Adrenal gland (tissue), 9 donors: ENCODE measurements at regions not wholly inside any gene's neighbourhood (a gene's known extent, or its start where the extent isn't known, plus 50 kb on each side); places are given as distances from the start of the nearest gene placed in this dataset.

Experiments
- DNase-seq, 7 donors: peaks; one replicate each; pipeline ENCODE4 v3.0.0-alpha.2; 2019 to 2020
- H3K27ac ChIP-seq, 5 donors: fragments of 200-600 bp; sonication (generic) in 4 of 5; 1 replicate in 3 of 5; 2 replicates in 2 of 5; pipeline versions ENCODE4 v1.5.1 to v1.8.0; 2016 to 2020; ENCODE audit warnings: mild to moderate bottlenecking in 1 of 5
- H3K27me3 ChIP-seq: fragments of 200-600 bp; 2 replicates; pipeline ENCODE4 v1.8.0; 2021
- H3K36me3 ChIP-seq, 2 donors: fragments of 200-600 bp; replicated peaks in 1 of 2; 1 replicate in 1 of 2; 2 replicates in 1 of 2; pipeline versions ENCODE4 v1.5.1 to v1.8.0; 2018 to 2022
- H3K4me1 ChIP-seq, 2 donors: fragments of 200-600 bp; replicated peaks in 1 of 2; 1 replicate in 1 of 2; 2 replicates in 1 of 2; pipeline versions ENCODE4 v1.5.1 to v1.8.0; 2018 to 2021
- H3K4me3 ChIP-seq, 4 donors: fragments of 200-600 bp; sonication (generic) in 3 of 4; one replicate each; pipeline ENCODE4 v1.5.1; 2016 to 2018
- H3K9me3 ChIP-seq, 3 donors: fragments of 200-600 bp; sonication (generic) in 1 of 3; replicated peaks in 1 of 3; 1 replicate in 2 of 3; 2 replicates in 1 of 3; pipeline versions ENCODE4 v1.5.1 to v1.8.0; 2016 to 2021
- CTCF ChIP-seq, 6 experiments: fragments of 450-650 bp in 4 of 6; fragments of 200-600 bp in 2 of 6; sonication (generic) in 1 of 6; IDR thresholded peaks; 1 replicate in 5 of 6; 2 replicates in 1 of 6; pipeline versions ENCODE4 v1.5.1 to v1.8.0; 2016 to 2021; ENCODE audit warnings: antibody characterized with exemption in 6 of 6, mild to moderate bottlenecking in 2 of 6, moderate library complexity in 1 of 6
- POLR2A ChIP-seq, 2 donors: fragments of 450-650 bp; IDR thresholded peaks; one replicate each; pipeline ENCODE4 v1.6.1; 2017; ENCODE audit warnings: antibody characterized with exemption in 2 of 2, mild to moderate bottlenecking in 2 of 2, moderate library complexity in 1 of 2
- WGBS, 4 donors: extraction: QIAGEN DNeasy Blood & Tissue Kit in 2 of 4; methylation state at CpG; one replicate each; pipeline versions ENCODE4 v1.1.5 to v1.1.7; 2013 to 2017; 5-methylcytosine and 5-hydroxymethylcytosine counted together
- intact Hi-C, 2 donors: fragments of 100-400 bp; cut with DNase I; formaldehyde crosslinking; loops; one replicate each; pipeline versions ENCODE4 v1.14.1 to v1.15.0; 2022 to 2023
- donor health status: healthy with polysubstance abuse.
- donor health status: Bipolar disorder and iron deficiency.
- donor health status: DM: yes; HTN: yes; CAD: no.
- donor health status: DM: no; HTN: no; CAD: no.
- donor health status: DM: no; HTN: no; CAD: no.

GRCh38 chr7:153584132-153584531, 468.1 kb upstream of the DPP6 start:
- H3K27me3 ChIP-seq: no peaks in the 10 kb centered on the region
- H3K36me3 ChIP-seq: no peaks in the 10 kb centered on the region
- H3K27ac ChIP-seq: no peak overlapping the region
- TF ChIP-seq POLR2A (IDR thresholded peaks at IDR 0.05): no peak
- no peak for TF ChIP-seq CTCF (IDR thresholded peaks at IDR 0.05)
- no peak for DNase-seq
- H3K9me3 ChIP-seq: peaks cover 0 to 5% (median 0%) of the 10 kb centered on the region in 3 donors
- no peak overlapping the region for H3K4me3 ChIP-seq
- no peaks in the 10 kb centered on the region for H3K4me1 ChIP-seq
- intact Hi-C loops: no loop called here
- 63 to 70% (median 65%) methylated on average over 3 of the region's 3 CpGs for WGBS, 4 donors

GRCh38 chr7:153588586-153588985, 463.6 kb upstream of the DPP6 start:
- Histone ChIP-seq H3K27ac (no peak overlapping the region), H3K36me3 (no peaks in the 10 kb centered on the region), H3K27me3 (no peaks in the 10 kb centered on the region), H3K4me3 (no peak overlapping the region), H3K9me3 (peaks cover 0 to 2% (median 0%) of the 10 kb centered on the region in 3 donors), H3K4me1 (no peaks in the 10 kb centered on the region)
- no peak for TF ChIP-seq POLR2A (IDR thresholded peaks at IDR 0.05)
- no peak for TF ChIP-seq CTCF (IDR thresholded peaks at IDR 0.05)
- no peak for DNase-seq
- intact Hi-C loops: no loop called here
- 68 to 83% (median 72%) methylated on average over 5 of the region's 5 CpGs for WGBS, 4 donors

GRCh38 chr7:153590136-153590535, 462.1 kb upstream of the DPP6 start:
- H3K4me1 ChIP-seq: no peaks in the 10 kb centered on the region
- TF ChIP-seq CTCF (IDR thresholded peaks at IDR 0.05) (no peak), POLR2A (IDR thresholded peaks at IDR 0.05) (no peak)
- H3K4me3 ChIP-seq: no peak overlapping the region
- H3K27me3 ChIP-seq: no peaks in the 10 kb centered on the region
- no peaks in the 10 kb centered on the region for H3K36me3 ChIP-seq
- no peak for DNase-seq
- H3K27ac ChIP-seq: no peak overlapping the region
- no peaks in the 10 kb centered on the region for H3K9me3 ChIP-seq
- intact Hi-C loops: no loop called here
- WGBS, 4 donors: 74 to 85% (median 79%) methylated on average over 16 of the region's 16 CpGs

GRCh38 chr7:153590571-153590970, 461.6 kb upstream of the DPP6 start:
- WGBS, 4 donors: 70 to 77% (median 71%) methylated on average over 7 to 11 of the region's 11 CpGs
- TF ChIP-seq CTCF (IDR thresholded peaks at IDR 0.05) (no peak), POLR2A (IDR thresholded peaks at IDR 0.05) (no peak)

More at GRCh38 chr7:153590571-153590970, 461.6 kb upstream of the DPP6 start:
- no peaks in the 10 kb centered on the region for H3K36me3 ChIP-seq
- H3K27ac ChIP-seq: no peak overlapping the region
- H3K27me3 ChIP-seq: no peaks in the 10 kb centered on the region
- intact Hi-C loops: no loop called here
- H3K9me3 ChIP-seq: no peaks in the 10 kb centered on the region
- no peak for DNase-seq
- no peak overlapping the region for H3K4me3 ChIP-seq
- H3K4me1 ChIP-seq: no peaks in the 10 kb centered on the region
